ENCODE measurements at regions not wholly inside any gene's neighbourhood (a gene's known extent, or its start where the extent isn't known, plus 50 kb on each side); places are given as distances from the start of the nearest gene placed in this dataset.

DNA sequence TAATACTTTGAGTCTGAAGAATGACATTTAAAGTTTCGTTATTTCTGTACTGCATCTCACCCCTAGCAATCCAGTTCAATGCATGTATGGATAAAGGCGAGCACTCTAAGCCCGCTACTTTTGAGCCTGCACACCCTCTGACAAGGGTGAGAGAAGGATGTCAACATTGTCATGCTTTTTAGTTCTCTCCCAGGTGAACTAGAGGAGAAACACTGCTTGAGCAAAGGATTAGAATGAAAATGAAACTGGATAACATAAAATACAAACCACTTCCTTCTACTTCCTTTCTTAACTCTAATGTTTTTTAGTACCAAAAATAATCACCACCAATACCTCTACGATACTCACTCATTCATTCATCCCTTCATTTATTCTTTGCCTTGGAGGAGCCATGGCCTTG is 588.7 kb upstream of the NR2F2 start:
- CTCF ChIA-PET (ENCODE audit: partially characterized antibody) = no interaction called here
- Histone ChIP-seq H2BK12ac (ENCODE audit: low read depth, low read length) (no peak overlapping the region), H4K8ac (ENCODE audit: extremely low read depth, insufficient read depth, low read length) (no peak overlapping the region), H3K9ac (replicated peaks in 1 of 4; ENCODE audit: extremely low read depth in 1 of 4, low read depth in 3 of 4, low read length in 3 of 4) (no peak overlapping the region), H3K27ac (ENCODE audit: low read depth, low read length) (no peak overlapping the region), H2BK20ac (ENCODE audit: low read length) (no peak overlapping the region), H4K5ac (ENCODE audit: insufficient read length, low read depth, low read length) (no peak overlapping the region), H3K56ac (replicated peaks; ENCODE audit: insufficient read length, low read depth, low read length) (no peak overlapping the region), H3K4me3 (ENCODE audit: extremely low read depth in 1 of 4, insufficient read depth in 2 of 4, low read depth in 3 of 4, low read length in 4 of 4) (no peak overlapping the region), H4K20me1 (replicated peaks in 1 of 2; ENCODE audit: control insufficient read depth in 1 of 2, insufficient read depth in 2 of 2, low read length in 2 of 2) (no peaks in the 10 kb centered on the region), H3K36me3 (ENCODE audit: control insufficient read depth in 2 of 4, insufficient read depth in 4 of 4, low read length in 3 of 4) (no peaks in the 10 kb centered on the region), H3K79me1 (ENCODE audit: low read depth, low read length) (no peaks in the 10 kb centered on the region), H3K4ac (replicated peaks; ENCODE audit: insufficient read length, low read depth, low read length) (no peak overlapping the region), H3K4me2 (ENCODE audit: insufficient read depth in 1 of 2, low read depth in 2 of 2, low read length in 2 of 2) (no peak overlapping the region), H3K4me1 (replicated peaks in 1 of 4; ENCODE audit: control insufficient read depth in 3 of 4, insufficient read depth in 4 of 4, low read length in 3 of 4) (no peaks in the 10 kb centered on the region), H2AFZ (ENCODE audit: low read length) (no peak overlapping the region), H2AK5ac (ENCODE audit: low read depth, low read length) (no peak overlapping the region), H3K18ac (ENCODE audit: extremely low read depth, low read length) (no peak overlapping the region), H3K27me3 (replicated peaks in 1 of 4; ENCODE audit: control insufficient read depth in 3 of 4, extremely low read depth in 1 of 4, insufficient read depth in 3 of 4, low read length in 3 of 4) (no peaks in the 10 kb centered on the region), H4K91ac (replicated peaks; ENCODE audit: insufficient read length, low read length) (no peak overlapping the region), H3K9me3 (ENCODE audit: insufficient read depth in 2 of 2, low read depth in 1 of 2, low read length in 1 of 2) (no peaks in the 10 kb centered on the region), H3K14ac (ENCODE audit: insufficient read length) (no peak overlapping the region), H3K79me2 (ENCODE audit: control insufficient read depth in 1 of 2, insufficient read depth in 2 of 2, low read length in 2 of 2) (no peaks in the 10 kb centered on the region), H2BK5ac (ENCODE audit: low read depth, low read length) (no peak overlapping the region), H2BK120ac (replicated peaks; ENCODE audit: low read depth, low read length) (no peak overlapping the region), H3K23ac (ENCODE audit: insufficient read length) (no peak overlapping the region), H2BK15ac (ENCODE audit: low read length) (no peak overlapping the region), H3K23me2 (ENCODE audit: low read depth, low read length) (no peaks in the 10 kb centered on the region)
- no peak for TF ChIP-seq POLR2AphosphoS5 (IDR thresholded peaks at IDR 0.05; ENCODE audit: low read depth, low read length)
- no peak for TF ChIP-seq HDAC2 (IDR thresholded peaks at IDR 0.05; ENCODE audit: borderline replicate concordance in 1 of 2, low read depth in 2 of 2, low read length in 2 of 2)
- WGBS, 2 experiments (ENCODE audit: extremely low coverage in 1 of 2, insufficient coverage in 1 of 2, insufficient read length in 1 of 2, insufficient replicate concordance in 2 of 2, low coverage in 1 of 2, low lambda C conversion rate in 2 of 2, missing lambda C conversion rate in 1 of 2) = 92 to 100% methylated on average over 1 to 4 of the region's 4 CpGs
- no peak for DNase-seq (ENCODE audit: low read depth in 1 of 2, low spot score in 2 of 2)
- POLR2A ChIA-PET (ENCODE audit: partially characterized antibody) = no interaction called here
- FAIRE-seq = no peak

Data from H1 (cell line).